Gastrocnemius medialis (tissue), 4 donors: ENCODE measurements at regions not wholly inside any gene's neighbourhood (a gene's known extent, or its start where the extent isn't known, plus 50 kb on each side); places are given as distances from the start of the nearest gene placed in this dataset.

ENCODE experiments used
- CTCF ChIP-seq, 5 experiments: fragments of 450-650 bp in 3 of 5; fragments of 200-600 bp in 2 of 5; sonication (generic) in 2 of 5; IDR thresholded peaks in 4 of 5; conservative IDR thresholded peaks in 1 of 5; 1 replicate in 4 of 5; 2 replicates in 1 of 5; pipeline ENCODE4 v1.5.1; 2016 to 2019; ENCODE audit warnings: antibody characterized with exemption in 5 of 5, mild to moderate bottlenecking in 3 of 5, moderate library complexity in 3 of 5
- POLR2A ChIP-seq, 2 donors: fragments of 450-650 bp; IDR thresholded peaks; one replicate each; pipeline ENCODE4 v1.6.1; 2017; ENCODE audit warnings: antibody characterized with exemption in 2 of 2, mild to moderate bottlenecking in 2 of 2, moderate library complexity in 2 of 2

GRCh38 chr1:181178241-181178879 lies 89.9 kb downstream of the IER5 start:
- TF ChIP-seq POLR2A (IDR thresholded peaks at IDR 0.05) = no peak
- no peak for TF ChIP-seq CTCF (IDR thresholded peaks at IDR 0.05 in 4 of 5, conservative IDR thresholded peaks at IDR 0.05 in 1 of 5)
